Sigmoid colon (tissue), 4 donors: ENCODE measurements at regions not wholly inside any gene's neighbourhood (a gene's known extent, or its start where the extent isn't known, plus 50 kb on each side); places are given as distances from the start of the nearest gene placed in this dataset.

Experiments
- POLR2A ChIP-seq, 2 donors: fragments of 450-650 bp; IDR thresholded peaks; one replicate each; pipeline ENCODE4 v1.6.1; 2016; ENCODE audit warnings: antibody characterized with exemption in 2 of 2, mild to moderate bottlenecking in 2 of 2, moderate library complexity in 2 of 2
- POLR2AphosphoS5 ChIP-seq, 4 donors: sonication (generic); formaldehyde crosslinking; IDR thresholded peaks; one replicate each; pipeline ENCODE4 v1.6.1; 2017; ENCODE audit warnings: antibody characterized with exemption in 4 of 4
- TF ChIP-seq, protein P1 (sequence below), 4 experiments: fragments of 450-650 bp in 3 of 4; fragments of 200-600 bp in 1 of 4; IDR thresholded peaks; one replicate each; pipeline ENCODE4 v1.5.1; 2016 to 2019; ENCODE audit warnings: antibody characterized with exemption in 4 of 4, mild to moderate bottlenecking in 3 of 4, moderate library complexity in 2 of 4

- no peak for TF ChIP-seq POLR2A (IDR thresholded peaks at IDR 0.05)
- TF ChIP-seq, protein P1, sequence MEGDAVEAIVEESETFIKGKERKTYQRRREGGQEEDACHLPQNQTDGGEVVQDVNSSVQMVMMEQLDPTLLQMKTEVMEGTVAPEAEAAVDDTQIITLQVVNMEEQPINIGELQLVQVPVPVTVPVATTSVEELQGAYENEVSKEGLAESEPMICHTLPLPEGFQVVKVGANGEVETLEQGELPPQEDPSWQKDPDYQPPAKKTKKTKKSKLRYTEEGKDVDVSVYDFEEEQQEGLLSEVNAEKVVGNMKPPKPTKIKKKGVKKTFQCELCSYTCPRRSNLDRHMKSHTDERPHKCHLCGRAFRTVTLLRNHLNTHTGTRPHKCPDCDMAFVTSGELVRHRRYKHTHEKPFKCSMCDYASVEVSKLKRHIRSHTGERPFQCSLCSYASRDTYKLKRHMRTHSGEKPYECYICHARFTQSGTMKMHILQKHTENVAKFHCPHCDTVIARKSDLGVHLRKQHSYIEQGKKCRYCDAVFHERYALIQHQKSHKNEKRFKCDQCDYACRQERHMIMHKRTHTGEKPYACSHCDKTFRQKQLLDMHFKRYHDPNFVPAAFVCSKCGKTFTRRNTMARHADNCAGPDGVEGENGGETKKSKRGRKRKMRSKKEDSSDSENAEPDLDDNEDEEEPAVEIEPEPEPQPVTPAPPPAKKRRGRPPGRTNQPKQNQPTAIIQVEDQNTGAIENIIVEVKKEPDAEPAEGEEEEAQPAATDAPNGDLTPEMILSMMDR (IDR thresholded peaks at IDR 0.05) = no peak
- no peak for TF ChIP-seq POLR2AphosphoS5 (IDR thresholded peaks at IDR 0.05)
These were observed 573.7 kb downstream of the TBL1XR1 start for GRCh38 chr3:176623468-176624150.
